HFF-Myc (cell line): ENCODE measurements at regions not wholly inside any gene's neighbourhood (a gene's known extent, or its start where the extent isn't known, plus 50 kb on each side); places are given as distances from the start of the nearest gene placed in this dataset.

Source experiments
- DNase-seq: peaks from one replicate; pipeline ENCODE4 v3.0.0-alpha.2; 2011; ENCODE audit warnings: low read depth; ENCODE audit errors: extremely low read depth
- H3K4me3 ChIP-seq: replicated peaks from 2 replicates; pipeline ENCODE4 v1.5.1; 2011; ENCODE audit warnings: low read depth, mild to moderate bottlenecking, control low read depth, low read length
- CTCF ChIP-seq: IDR thresholded peaks from 2 replicates; pipeline ENCODE4 v1.5.1; 2012; ENCODE audit warnings: mild to moderate bottlenecking, low read depth, low read length, control low read depth; ENCODE audit errors: missing control alignments

GRCh38 chr6:153804755-153805330, 234.2 kb upstream of the OPRM1 start:
- TF ChIP-seq CTCF, result no peak
- DNase-seq, result no peak
- no peak overlapping the region for H3K4me3 ChIP-seq

DNA sequence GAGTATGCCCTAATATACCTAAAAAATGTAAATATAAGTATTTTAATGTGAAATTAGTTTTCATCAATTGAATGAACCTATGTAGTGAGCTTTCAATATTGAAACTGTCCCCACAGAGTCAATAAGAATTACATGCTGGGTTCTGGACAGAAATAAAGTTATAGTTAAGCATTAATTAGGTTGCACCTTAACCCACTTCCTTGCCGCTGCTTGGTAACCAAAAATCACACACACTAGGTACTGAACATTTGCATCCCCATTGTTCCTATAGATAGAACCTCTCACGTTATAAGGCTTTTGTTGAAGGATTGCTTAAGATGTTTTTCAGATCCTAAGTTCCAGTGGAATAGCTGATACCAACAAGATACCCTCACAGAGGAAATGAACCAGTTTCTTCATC, 237.1 kb upstream of the OPRM1 start:
- TF ChIP-seq CTCF, result no peak
- no peak for DNase-seq

DNA sequence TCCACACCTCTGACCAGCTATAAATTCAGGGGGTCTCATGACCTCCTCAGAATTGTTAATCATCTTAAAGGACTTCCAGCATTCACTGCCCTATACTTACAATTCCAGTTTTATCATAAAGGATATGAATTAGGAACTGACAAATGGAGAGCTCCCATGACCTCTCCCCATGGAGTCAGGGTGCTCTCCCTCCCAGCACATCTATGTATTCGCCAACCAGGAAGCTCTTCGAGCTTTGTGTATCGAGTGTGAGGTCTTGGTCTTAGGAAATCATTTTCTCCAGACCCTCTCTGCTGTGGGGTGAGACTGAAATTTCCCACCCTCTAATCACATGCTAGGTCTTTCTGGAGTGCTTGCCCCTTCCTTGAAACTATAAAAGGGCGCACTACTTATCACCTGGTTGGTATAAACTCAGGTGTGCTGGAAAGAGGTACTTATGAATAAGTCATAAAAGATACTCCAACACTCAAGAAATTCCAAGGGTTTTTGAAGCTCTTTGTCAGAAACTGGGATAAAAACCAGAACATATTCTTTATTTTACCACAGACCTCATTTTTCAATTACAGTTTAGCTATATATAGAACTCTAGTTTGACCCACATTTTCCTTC, 238.4 kb upstream of the OPRM1 start:
- TF ChIP-seq CTCF, result no peak
- DNase-seq, result no peak
- no peak overlapping the region for H3K4me3 ChIP-seq

More for the DNA sequence above, 237.1 kb upstream of the OPRM1 start:
- no peak overlapping the region for H3K4me3 ChIP-seq

- no peak for DNase-seq
- TF ChIP-seq CTCF, result no peak
- H3K4me3 ChIP-seq, result no peak overlapping the region
Measured at GRCh38 chr6:153790876-153791473, 248.1 kb upstream of the OPRM1 start.

- DNase-seq, result peak; percentile 14
- TF ChIP-seq CTCF, result no peak
- no peak overlapping the region for H3K4me3 ChIP-seq
Measured at GRCh38 chr6:153790048-153790447, 249.0 kb upstream of the OPRM1 start.

DNA sequence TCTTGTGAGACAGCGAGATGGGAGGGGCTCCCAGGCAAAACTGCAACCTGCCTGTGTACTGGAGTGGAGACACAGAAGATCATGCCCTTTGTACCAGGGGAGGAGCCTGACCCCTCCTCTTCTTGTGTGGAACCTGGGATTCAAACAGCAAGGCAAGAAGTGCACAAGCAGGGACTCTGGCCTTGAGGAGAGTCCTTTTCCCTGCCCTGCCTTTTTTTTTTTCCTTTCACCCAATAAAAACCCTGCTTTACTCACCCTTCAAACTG, 251.8 kb upstream of the OPRM1 start:
- no peak for TF ChIP-seq CTCF
- no peak for DNase-seq
- no peak overlapping the region for H3K4me3 ChIP-seq

DNA sequence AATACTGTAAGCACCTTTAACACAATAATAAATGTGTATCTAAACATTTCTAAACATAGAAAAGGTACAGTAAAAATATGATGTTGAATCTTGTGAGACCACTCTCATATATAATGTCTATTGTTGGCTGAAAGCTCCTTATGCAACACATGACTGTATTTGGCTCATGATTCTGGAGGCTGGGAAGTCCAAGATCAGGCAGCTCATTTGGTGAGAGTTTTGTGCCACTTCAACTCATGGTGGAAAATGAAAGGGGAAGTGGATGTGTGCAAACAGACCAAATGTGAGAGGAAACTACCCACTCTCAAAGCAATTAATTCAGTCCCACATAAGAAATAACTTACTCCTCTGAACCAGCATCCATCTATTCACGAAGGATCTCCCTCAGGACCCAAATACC, 257.7 kb upstream of the OPRM1 start:
- TF ChIP-seq CTCF, result no peak
- no peak overlapping the region for H3K4me3 ChIP-seq
- DNase-seq, result no peak
